HUES6 (cell line): ENCODE measurements at regions not wholly inside any gene's neighbourhood (a gene's known extent, or its start where the extent isn't known, plus 50 kb on each side); places are given as distances from the start of the nearest gene placed in this dataset.

Experiments
- H3K27ac ChIP-seq: 2 replicates; pipeline ENCODE4 v1.7.0; 2013; ENCODE audit warnings: low read depth, mild to moderate bottlenecking, low read length, inconsistent platforms
- H3K27me3 ChIP-seq: 2 replicates; pipeline ENCODE4 v1.6.1; 2013; ENCODE audit warnings: low read length; ENCODE audit not compliant: control insufficient read depth, insufficient read depth
- H3K36me3 ChIP-seq: 2 replicates; pipeline ENCODE4 v1.6.1; 2013; ENCODE audit warnings: low read length; ENCODE audit not compliant: control insufficient read depth, insufficient read depth
- H3K4me1 ChIP-seq: 2 replicates; pipeline ENCODE4 v1.6.1; 2013; ENCODE audit warnings: low read length; ENCODE audit not compliant: control insufficient read depth, insufficient read depth
- H3K4me3 ChIP-seq: 2 replicates; pipeline ENCODE4 v1.5.1; 2013; ENCODE audit warnings: low read depth, low read length
- H3K9ac ChIP-seq: one replicate; pipeline ENCODE4 v1.6.1; 2013; ENCODE audit warnings: mild to moderate bottlenecking, low read length
- H3K9me3 ChIP-seq: 2 replicates; pipeline ENCODE4 v1.6.1; 2013; ENCODE audit warnings: low read depth, low read length; ENCODE audit not compliant: control insufficient read depth, insufficient read depth

DNA sequence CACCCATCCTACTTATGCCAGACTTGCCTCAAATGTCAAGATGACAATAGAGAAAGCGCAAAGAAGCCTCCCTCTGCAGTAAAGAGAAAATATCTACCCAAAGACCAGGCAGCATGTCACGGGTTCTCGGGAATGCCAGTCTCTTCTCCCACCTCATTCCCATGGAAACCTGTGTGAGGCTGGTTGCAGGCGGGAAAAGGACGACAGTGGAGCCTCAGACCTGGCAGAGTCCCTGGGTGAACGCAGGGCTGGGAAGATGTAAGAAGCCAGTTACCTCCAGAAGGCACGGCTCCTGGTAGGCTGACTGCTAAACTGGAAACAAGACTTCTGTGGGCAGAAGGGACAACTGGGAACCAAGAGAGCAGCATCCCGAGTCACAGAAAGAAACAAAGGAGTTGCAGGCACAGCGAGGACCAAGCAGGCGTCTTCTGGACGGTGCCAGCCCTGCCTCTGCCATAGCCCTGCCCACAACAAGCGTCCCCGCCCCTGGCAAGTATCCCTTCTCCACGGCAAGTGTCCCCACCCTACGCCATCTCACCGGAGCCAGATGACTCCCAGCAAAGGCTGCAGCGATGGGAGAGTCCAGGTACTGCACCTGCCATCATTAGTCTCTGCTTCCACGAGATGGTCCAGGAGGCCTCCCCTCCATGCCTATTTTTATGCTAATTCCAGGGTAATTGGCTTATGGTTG, 440.8 kb upstream of the MYT1L start:
- Histone ChIP-seq H3K4me1 (peaks cover 19% of the 10 kb centered on the region), H3K9ac (no peak overlapping the region), H3K27ac (no peak overlapping the region), H3K9me3 (0 out of 2 replicates have a peak, but pooled peaks cover 4% of the 10 kb centered on the region), H3K4me3 (no peak overlapping the region), H3K27me3 (no peaks in the 10 kb centered on the region), H3K36me3 (no peaks in the 10 kb centered on the region)

GRCh38 chr2:2769481-2770431, 438.7 kb upstream of the MYT1L start:
- Histone ChIP-seq H3K27me3 (no peaks in the 10 kb centered on the region), H3K9ac (no peak overlapping the region), H3K4me3 (no peak overlapping the region), H3K4me1 (peaks cover 19% of the 10 kb centered on the region), H3K9me3 (0 out of 2 replicates have a peak, but pooled peaks cover 4% of the 10 kb centered on the region), H3K27ac (no peak overlapping the region), H3K36me3 (no peaks in the 10 kb centered on the region)

DNA sequence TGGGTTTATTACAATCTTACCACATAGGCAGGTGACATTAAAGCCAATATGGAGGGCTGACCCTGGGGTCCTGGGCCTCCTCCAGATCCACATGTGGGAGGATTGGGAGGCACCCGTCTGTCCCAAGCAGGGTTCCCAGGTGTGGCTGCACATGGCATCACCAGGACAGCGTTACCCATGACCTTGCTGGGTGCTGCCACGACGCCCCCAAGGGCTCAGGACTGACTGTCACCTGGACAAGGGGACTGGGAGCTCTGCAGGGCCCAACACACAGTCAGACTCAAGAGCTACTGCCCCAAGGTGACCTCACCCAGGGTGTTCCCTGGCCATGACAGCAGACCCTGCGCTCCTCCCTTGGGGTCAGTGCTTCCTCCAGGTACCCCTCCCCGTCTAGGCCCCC, 437.4 kb upstream of the MYT1L start:
- Histone ChIP-seq H3K4me3 (no peak overlapping the region), H3K9ac (no peak overlapping the region), H3K9me3 (0 out of 2 replicates have a peak, but pooled peaks cover 3% of the 10 kb centered on the region), H3K27me3 (no peaks in the 10 kb centered on the region), H3K4me1 (peaks cover 26% of the 10 kb centered on the region), H3K36me3 (no peaks in the 10 kb centered on the region), H3K27ac (no peak overlapping the region)

DNA sequence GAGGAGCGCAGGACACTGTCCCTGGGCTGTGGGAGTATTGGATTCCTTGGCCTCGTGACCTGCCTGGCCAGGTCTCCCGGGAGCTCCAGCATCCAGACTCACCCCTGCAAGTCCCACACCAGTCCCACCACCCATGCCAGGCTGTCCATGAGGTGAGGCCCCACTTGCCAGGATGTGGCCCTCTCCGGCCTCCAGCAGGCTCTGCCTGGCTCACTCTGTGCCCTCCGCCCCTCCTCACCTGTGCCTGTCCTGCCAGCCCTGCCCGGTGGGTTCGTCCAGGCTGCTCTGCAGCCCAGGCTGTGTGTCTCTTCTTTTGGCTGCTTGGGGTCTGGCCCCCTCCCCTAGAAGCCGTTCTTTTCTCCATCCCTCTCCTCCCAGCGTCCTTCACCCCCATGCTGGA, 436.8 kb upstream of the MYT1L start:
- H3K9ac ChIP-seq = no peak overlapping the region
- no peaks in the 10 kb centered on the region for H3K9me3 ChIP-seq
- no peak overlapping the region for H3K4me3 ChIP-seq
- no peak overlapping the region for H3K27ac ChIP-seq
- H3K36me3 ChIP-seq = no peaks in the 10 kb centered on the region
- peaks cover 31% of the 10 kb centered on the region for H3K4me1 ChIP-seq
- no peaks in the 10 kb centered on the region for H3K27me3 ChIP-seq

DNA sequence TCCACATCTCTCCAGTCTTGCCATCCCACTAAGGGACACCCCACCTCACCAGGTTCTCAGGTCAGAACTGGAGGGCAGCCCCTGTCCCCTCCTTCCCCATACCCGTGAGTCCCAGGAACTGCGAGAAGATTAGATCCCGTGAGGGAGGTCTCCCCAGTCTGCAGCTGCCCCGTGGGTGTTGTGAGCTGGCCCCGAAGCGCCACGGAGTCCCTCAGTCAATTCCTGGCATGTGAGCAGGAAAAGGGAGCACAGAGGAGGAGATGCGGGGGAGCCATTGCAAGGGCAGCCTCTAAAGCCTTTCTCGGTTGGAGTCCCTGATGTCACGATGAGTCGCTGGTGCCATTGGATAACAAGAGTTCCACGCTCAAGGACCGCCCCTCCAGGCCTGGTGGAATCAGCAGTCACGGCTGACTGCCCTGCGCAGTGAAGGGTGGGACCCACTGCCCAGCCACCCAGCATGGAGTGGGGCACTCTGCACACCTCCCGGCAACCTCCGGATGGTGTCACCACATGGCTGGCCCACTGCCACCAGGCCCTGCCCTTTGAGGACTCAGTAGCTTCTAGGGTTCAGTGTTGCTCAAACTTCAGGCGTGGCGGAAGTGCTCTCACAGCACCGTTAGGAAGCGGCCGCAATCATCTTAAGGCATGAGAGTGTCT, 434.9 kb upstream of the MYT1L start:
- peaks cover 4% of the 10 kb centered on the region for H3K9me3 ChIP-seq
- no peak overlapping the region for H3K4me3 ChIP-seq
- H3K27ac ChIP-seq = no peak overlapping the region
- H3K4me1 ChIP-seq = peaks cover 22% of the 10 kb centered on the region; the same call in 1 of the 2 replicates
- H3K27me3 ChIP-seq = no peaks in the 10 kb centered on the region
- no peak overlapping the region for H3K9ac ChIP-seq
- no peaks in the 10 kb centered on the region for H3K36me3 ChIP-seq

DNA sequence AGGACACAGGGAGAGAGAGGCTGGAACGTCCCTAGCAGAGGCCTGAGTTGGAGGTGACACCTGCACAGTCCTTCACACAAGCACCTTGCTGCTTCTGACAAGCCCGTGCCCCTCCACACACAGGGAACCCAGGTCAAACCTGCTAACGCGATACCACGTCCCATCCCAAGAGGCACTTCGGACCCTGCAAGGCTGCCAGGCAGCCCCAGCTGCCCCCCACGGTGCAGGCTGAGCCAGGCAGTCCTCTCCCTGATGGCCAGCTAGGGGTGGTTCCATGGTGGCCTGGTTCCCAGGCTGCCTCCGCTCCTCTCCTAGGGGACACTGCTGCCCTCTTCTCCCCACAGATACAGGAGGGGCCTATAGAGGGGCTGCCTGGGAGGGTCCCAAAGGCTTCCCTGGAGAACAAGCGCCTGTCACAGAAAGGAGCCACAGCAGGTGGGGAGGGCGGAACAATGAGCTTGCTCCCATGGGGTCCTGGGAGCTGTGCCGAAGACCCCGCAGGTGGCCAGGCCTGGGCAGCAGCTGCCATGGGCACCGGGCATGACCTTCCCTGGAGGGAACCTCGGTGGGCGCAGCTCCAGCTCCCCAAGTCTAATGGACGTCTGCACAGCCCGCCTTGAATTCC, 434.2 kb upstream of the MYT1L start:
- no peak overlapping the region for H3K4me3 ChIP-seq
- no peaks in the 10 kb centered on the region for H3K36me3 ChIP-seq
- H3K4me1 ChIP-seq = peaks cover 20% of the 10 kb centered on the region; the same call in 1 of the 2 replicates
- H3K27ac ChIP-seq = no peak overlapping the region
- H3K9ac ChIP-seq = no peak overlapping the region
- H3K9me3 ChIP-seq = peaks cover 11% of the 10 kb centered on the region
- no peaks in the 10 kb centered on the region for H3K27me3 ChIP-seq

DNA sequence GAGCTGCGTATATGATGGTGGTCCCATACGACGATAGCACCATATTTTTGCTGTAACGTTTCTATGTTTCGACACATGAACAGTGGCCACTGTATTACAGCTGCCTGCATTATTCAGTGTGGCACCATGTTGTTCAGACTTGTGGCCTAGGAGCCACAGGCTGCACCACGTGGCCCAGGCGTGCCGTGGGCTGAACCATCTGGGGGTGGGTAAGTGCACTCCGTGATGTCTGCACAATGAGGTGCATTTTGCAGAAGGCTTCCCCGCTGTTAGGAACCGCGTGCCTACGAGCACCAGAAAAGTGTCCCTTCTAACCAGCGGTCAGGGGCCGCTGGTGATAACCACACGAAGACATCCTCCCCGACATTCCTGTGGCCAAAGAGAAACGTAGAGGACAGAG, 433.7 kb upstream of the MYT1L start:
- H3K27me3 ChIP-seq = no peaks in the 10 kb centered on the region
- no peaks in the 10 kb centered on the region for H3K36me3 ChIP-seq
- peaks cover 15% of the 10 kb centered on the region; the same call in 1 of the 2 replicates for H3K4me1 ChIP-seq
- no peak overlapping the region for H3K9ac ChIP-seq
- no peak overlapping the region for H3K4me3 ChIP-seq
- H3K27ac ChIP-seq = no peak overlapping the region
- peaks cover 14% of the 10 kb centered on the region for H3K9me3 ChIP-seq

DNA sequence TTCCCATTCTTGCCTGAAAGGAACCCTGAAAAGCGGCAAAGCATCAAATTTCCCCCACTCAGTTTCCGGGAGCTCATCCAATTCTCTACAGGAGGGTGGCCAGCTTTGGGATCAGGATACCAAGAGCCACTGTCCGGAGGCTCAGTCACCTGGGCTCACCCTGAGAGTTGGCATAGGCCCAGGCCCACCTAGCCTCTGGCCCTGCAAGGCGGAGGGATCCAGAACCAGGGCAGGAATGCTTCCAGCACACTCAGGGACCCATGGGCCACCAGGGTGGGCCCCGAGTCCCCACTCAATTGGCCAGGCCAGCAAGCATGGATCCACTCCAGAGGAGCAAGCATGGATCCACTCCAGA, 432.9 kb upstream of the MYT1L start:
- H3K4me3 ChIP-seq = no peak overlapping the region
- H3K27me3 ChIP-seq = no peaks in the 10 kb centered on the region
- H3K36me3 ChIP-seq = no peaks in the 10 kb centered on the region
- peaks cover 15% of the 10 kb centered on the region; the same call in 1 of the 2 replicates for H3K4me1 ChIP-seq
- H3K9ac ChIP-seq = no peak overlapping the region
- H3K9me3 ChIP-seq = peaks cover 14% of the 10 kb centered on the region
- no peak overlapping the region for H3K27ac ChIP-seq

GRCh38 chr2:2763351-2764000, 432.4 kb upstream of the MYT1L start:
- H3K36me3 ChIP-seq = no peaks in the 10 kb centered on the region
- H3K4me1 ChIP-seq = peaks cover 15% of the 10 kb centered on the region; the same call in 1 of the 2 replicates
- no peak overlapping the region for H3K4me3 ChIP-seq
- H3K9me3 ChIP-seq = peaks cover 14% of the 10 kb centered on the region
- no peak overlapping the region for H3K27ac ChIP-seq
- no peak overlapping the region for H3K9ac ChIP-seq
- no peaks in the 10 kb centered on the region for H3K27me3 ChIP-seq

DNA sequence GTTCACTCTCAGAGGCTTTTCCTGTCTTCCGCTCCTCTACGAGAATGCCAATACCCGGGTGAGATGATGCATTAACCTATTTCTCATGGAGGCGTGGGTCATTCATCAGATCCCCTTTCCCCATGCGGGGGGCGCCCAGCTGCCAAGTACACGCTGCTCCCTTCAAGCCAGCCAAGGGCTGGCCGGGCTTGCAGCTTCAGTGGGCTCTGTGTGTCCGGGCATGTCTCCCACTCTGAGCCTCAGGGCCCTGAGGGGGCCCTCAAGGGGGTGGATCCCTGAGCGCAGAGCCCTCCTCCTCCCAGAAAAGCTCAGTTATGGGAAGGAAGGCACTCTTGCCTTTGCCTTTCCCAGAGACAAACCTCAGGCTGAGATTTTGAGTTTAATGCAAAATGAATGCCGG, 431.8 kb upstream of the MYT1L start:
- H3K36me3 ChIP-seq = no peaks in the 10 kb centered on the region
- H3K4me1 ChIP-seq = peaks cover 15% of the 10 kb centered on the region; the same call in 1 of the 2 replicates
- H3K9ac ChIP-seq = no peak overlapping the region
- H3K9me3 ChIP-seq = peaks cover 14% of the 10 kb centered on the region
- H3K4me3 ChIP-seq = no peak overlapping the region
- H3K27ac ChIP-seq = no peak overlapping the region
- no peaks in the 10 kb centered on the region for H3K27me3 ChIP-seq
